Upper lobe of right lung (tissue), 1 donor: ENCODE measurements at regions not wholly inside any gene's neighbourhood (a gene's known extent, or its start where the extent isn't known, plus 50 kb on each side); places are given as distances from the start of the nearest gene placed in this dataset.
"Not testable (repeated sequence)": the region's sequence is repeated elsewhere in the genome, so short reads cannot be mapped to it uniquely, and the experiment has no call there.

Source experiments
- ATAC-seq: fragments of 200-7000 bp; cut with Tn5 transposase; one replicate; pipeline ENCODE4 v1.9.1; 2020; ENCODE audit warnings: mild to moderate bottlenecking, moderate library complexity
- DNase-seq: peaks from one replicate; pipeline ENCODE4 v3.0.0-alpha.2; 2020
- H3K27ac ChIP-seq: fragments of 200-600 bp; one replicate; pipeline ENCODE4 v1.8.0; 2022
- H3K27me3 ChIP-seq: fragments of 200-600 bp; one replicate; pipeline ENCODE4 v1.8.0; 2022; ENCODE audit warnings: mild to moderate bottlenecking
- H3K36me3 ChIP-seq: fragments of 200-600 bp; one replicate; pipeline ENCODE4 v1.8.0; 2022
- H3K4me1 ChIP-seq: fragments of 200-600 bp; one replicate; pipeline ENCODE4 v1.8.0; 2022
- H3K4me3 ChIP-seq: fragments of 200-600 bp; one replicate; pipeline ENCODE4 v1.8.0; 2022; ENCODE audit warnings: mild to moderate bottlenecking
- H3K9me3 ChIP-seq: fragments of 200-600 bp; one replicate; pipeline ENCODE4 v1.8.0; 2022
- CTCF ChIP-seq: fragments of 200-600 bp; IDR thresholded peaks from one replicate; pipeline ENCODE4 v1.8.0; 2022; ENCODE audit warnings: antibody characterized with exemption
- intact Hi-C: fragments of 100-400 bp; cut with DNase I; formaldehyde crosslinking; loops from one replicate; pipeline ENCODE4 v1.11.0; 2022
- donor health status: DM: no; HTN: yes; CAD: no; lungs with severe emphysema.

GRCh38 chr4:15197005-15197404 lies 194.7 kb downstream of the CPEB2 start:
- no peaks in the 10 kb centered on the region for H3K9me3 ChIP-seq
- H3K27me3 ChIP-seq = no peaks in the 10 kb centered on the region
- intact Hi-C loops = no loop called here
- TF ChIP-seq CTCF = no peak
- ATAC-seq (no peak), DNase-seq (no peak)
- H3K27ac ChIP-seq = no peak overlapping the region
- no peak overlapping the region for H3K4me3 ChIP-seq
- H3K4me1 ChIP-seq = no peaks in the 10 kb centered on the region
- no peaks in the 10 kb centered on the region for H3K36me3 ChIP-seq

- Histone ChIP-seq H3K9me3 (no peaks in the 10 kb centered on the region), H3K4me1 (no peaks in the 10 kb centered on the region), H3K4me3 (no peak overlapping the region), H3K27me3 (no peaks in the 10 kb centered on the region), H3K36me3 (no peaks in the 10 kb centered on the region), H3K27ac (no peak overlapping the region)
- no peak for TF ChIP-seq CTCF
- ATAC-seq (no peak), DNase-seq (no peak)
- intact Hi-C loops = no loop called here
These were observed 195.9 kb downstream of the CPEB2 start for GRCh38 chr4:15198070-15198727.

DNA sequence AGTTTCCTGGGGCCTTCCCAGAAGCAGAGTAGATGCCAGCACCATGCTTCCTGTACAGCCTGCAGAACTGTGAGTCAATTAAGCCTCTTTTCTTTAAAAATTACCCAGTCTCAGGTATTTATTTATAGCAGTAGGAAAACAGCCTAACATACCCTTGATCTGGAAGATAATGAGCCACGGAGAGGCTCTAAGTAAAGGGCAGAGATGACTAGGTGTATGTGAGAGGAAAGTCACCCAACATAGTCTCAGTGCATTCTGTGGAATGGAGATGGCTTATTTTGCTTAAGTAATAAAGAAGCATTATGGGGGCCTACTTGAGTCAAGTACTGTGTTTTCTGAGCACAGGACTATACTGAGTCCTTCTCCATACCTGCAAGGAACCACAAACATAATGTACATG lies 199.5 kb downstream of the CPEB2 start:
- H3K4me1 ChIP-seq = no peaks in the 10 kb centered on the region
- peaks cover 5% of the 10 kb centered on the region for H3K9me3 ChIP-seq
- H3K27ac ChIP-seq = no peak overlapping the region
- intact Hi-C loops = no loop called here
- ATAC-seq (no peak), DNase-seq (no peak)
- no peaks in the 10 kb centered on the region for H3K36me3 ChIP-seq
- H3K4me3 ChIP-seq = no peak overlapping the region
- TF ChIP-seq CTCF = no peak
- no peaks in the 10 kb centered on the region for H3K27me3 ChIP-seq

DNA sequence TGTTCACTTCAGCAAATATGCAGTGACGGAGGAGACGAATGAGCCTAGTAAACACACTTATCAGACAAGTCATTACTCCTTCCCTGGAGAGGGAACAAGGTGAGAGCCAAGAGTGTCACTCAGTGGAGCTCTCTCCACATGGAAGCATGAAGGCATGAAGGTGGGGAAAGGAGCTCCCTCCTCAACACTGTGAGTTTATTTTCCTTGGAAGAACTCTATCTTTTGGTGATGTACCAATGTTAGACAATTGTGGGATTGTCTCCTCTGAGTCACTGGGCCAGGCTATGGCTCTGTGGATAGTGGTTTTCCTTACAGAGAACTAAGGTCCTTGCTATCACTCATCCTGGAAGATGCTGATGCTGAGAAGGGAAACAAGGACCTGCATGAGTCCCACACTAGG lies 200.2 kb downstream of the CPEB2 start:
- Histone ChIP-seq H3K4me3 (no peak overlapping the region), H3K27me3 (no peaks in the 10 kb centered on the region), H3K36me3 (no peaks in the 10 kb centered on the region), H3K27ac (no peak overlapping the region), H3K9me3 (peaks cover 5% of the 10 kb centered on the region), H3K4me1 (no peaks in the 10 kb centered on the region)
- intact Hi-C loops = no loop called here
- DNase-seq (no peak), ATAC-seq (no peak)
- no peak for TF ChIP-seq CTCF

- H3K4me3 ChIP-seq, H3K9me3 ChIP-seq, H3K27ac ChIP-seq, DNase-seq, H3K36me3 ChIP-seq, H3K4me1 ChIP-seq, H3K27me3 ChIP-seq, intact Hi-C loops, ATAC-seq: not testable (repeated sequence)
These were observed 204.2 kb downstream of the CPEB2 start for GRCh38 chr4:15206526-15206925.

DNA sequence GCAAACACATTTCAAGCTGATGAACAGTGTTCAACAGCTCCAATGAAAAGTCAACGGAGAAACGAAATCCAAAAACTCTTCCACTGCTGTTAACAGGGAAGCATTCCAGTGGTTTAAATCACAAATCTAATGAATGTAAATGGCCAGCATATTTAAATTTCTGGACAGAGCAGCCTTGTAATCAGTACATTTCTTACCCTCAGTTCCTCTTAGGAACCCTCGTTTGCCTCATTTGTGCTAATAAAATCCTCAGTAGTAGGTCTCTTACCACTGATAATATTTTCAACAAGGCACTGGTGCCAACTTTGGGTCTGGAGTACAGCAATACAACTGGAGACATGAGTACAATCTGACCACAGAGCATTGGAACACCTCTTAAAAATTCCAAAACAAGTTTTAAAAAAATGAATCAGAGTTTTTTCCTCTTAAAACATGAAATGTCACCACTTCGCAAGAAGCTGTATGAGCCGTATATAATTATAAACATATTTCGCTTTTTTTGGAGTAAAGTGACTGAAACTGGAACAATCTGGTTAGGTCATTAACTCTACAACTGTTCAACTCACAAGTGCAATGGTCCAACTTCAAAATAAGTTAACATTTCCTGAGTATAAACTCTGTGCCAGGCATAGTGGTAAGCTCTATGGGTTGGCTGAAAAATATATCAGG lies 211.2 kb downstream of the CPEB2 start:
- intact Hi-C loops = no loop called here
- H3K9me3 ChIP-seq = no peaks in the 10 kb centered on the region
- no peaks in the 10 kb centered on the region for H3K27me3 ChIP-seq
- TF ChIP-seq CTCF = no peak
- H3K4me1 ChIP-seq = no peaks in the 10 kb centered on the region
- no peak for DNase-seq
- H3K36me3 ChIP-seq = no peaks in the 10 kb centered on the region
- H3K4me3 ChIP-seq = no peak overlapping the region
- ATAC-seq = no peak
- no peak overlapping the region for H3K27ac ChIP-seq
